B cell (primary cell): ENCODE measurements at regions not wholly inside any gene's neighbourhood (a gene's known extent, or its start where the extent isn't known, plus 50 kb on each side); places are given as distances from the start of the nearest gene placed in this dataset.

Experiments used
- EZH2 ChIP-seq: IDR thresholded peaks from 2 replicates; pipeline ENCODE4 v1.6.1; 2012; ENCODE audit warnings: borderline replicate concordance, low read depth, mild to moderate bottlenecking, moderate library complexity, low read length; ENCODE audit not compliant: insufficient read depth, poor library complexity, severe bottlenecking
- TF ChIP-seq, protein P1 (sequence below): fragments of 200-600 bp; IDR thresholded peaks from one replicate; pipeline ENCODE4 v1.8.0; 2022; ENCODE audit warnings: antibody characterized with exemption, mild to moderate bottlenecking

DNA sequence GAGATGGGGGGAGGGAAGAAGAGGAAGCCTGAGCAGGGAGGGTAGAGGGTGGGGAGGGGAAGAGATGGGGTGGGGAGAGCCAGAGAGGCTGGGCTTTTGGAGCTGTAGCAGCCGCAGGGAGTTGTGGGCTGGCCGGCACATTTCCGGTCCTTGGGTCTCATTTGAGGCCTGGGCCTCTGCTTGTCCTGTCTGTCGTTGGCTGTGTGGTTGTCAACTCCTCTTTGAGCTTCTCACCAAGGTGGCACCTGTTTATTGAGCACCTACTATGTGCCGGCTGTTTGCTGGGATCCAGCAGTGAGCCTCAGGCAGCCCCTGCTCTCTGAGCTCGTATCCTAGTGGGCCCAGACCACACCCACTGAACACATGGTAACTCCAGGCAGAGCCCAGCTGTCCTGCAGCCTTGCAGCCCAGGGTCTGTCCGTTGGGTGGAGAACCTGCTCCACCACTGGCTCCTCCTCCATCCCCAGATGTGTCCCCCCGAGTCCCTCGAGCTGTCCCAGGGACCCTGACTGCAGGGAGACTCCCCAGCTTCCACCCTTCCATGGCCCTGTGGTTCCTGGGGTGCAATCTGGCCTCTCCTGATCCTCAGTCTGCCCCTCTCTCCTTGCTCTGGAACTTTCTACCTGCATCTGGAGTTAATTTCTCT, 164.9 kb downstream of the IRF8 start:
- TF ChIP-seq, protein P1, sequence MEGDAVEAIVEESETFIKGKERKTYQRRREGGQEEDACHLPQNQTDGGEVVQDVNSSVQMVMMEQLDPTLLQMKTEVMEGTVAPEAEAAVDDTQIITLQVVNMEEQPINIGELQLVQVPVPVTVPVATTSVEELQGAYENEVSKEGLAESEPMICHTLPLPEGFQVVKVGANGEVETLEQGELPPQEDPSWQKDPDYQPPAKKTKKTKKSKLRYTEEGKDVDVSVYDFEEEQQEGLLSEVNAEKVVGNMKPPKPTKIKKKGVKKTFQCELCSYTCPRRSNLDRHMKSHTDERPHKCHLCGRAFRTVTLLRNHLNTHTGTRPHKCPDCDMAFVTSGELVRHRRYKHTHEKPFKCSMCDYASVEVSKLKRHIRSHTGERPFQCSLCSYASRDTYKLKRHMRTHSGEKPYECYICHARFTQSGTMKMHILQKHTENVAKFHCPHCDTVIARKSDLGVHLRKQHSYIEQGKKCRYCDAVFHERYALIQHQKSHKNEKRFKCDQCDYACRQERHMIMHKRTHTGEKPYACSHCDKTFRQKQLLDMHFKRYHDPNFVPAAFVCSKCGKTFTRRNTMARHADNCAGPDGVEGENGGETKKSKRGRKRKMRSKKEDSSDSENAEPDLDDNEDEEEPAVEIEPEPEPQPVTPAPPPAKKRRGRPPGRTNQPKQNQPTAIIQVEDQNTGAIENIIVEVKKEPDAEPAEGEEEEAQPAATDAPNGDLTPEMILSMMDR: no peak
- no peak for TF ChIP-seq EZH2
